ENCODE measurements at regions not wholly inside any gene's neighbourhood (a gene's known extent, or its start where the extent isn't known, plus 50 kb on each side); places are given as distances from the start of the nearest gene placed in this dataset.

DNA sequence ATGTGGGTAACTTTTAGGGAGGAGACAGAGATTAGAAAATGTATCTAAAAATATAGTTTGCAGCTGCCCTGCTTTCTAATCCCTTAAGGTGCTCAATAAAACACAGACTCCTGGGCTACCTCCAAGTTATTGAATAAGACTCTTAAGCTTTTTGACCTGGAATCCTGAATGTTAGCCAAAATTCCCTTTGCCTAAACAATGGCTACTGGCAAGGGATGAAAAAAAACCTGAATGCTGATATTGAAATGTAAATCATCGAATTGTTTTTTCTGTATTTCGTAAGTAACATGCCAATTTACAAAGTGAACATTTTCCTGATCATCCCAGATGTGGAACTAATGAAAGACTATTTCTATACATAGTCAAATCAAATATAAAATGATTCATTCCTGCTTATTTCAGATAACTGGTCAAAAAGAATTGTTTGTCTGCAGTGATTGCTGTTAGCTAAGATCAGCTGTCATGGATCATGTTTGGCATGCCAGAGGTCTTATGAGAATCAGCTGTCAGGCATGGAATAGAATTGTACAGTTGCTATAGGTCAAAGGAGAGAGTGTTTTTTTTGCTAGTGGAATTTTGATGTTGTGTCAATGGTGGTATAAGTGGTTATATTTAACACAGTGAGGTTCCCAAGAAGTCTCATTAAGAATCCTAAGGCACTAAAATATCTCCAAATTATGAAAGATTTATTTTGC, 363.6 kb upstream of the CWC22 start:
- TF ChIP-seq GATA2 (IDR thresholded peaks at IDR 0.05; ENCODE audit: low read depth, low read length) (no peak), GATA3 (IDR thresholded peaks at IDR 0.05; ENCODE audit: low read depth, low read length) (no peak)
